Frontal cortex (tissue), 3 donors: ENCODE measurements at regions not wholly inside any gene's neighbourhood (a gene's known extent, or its start where the extent isn't known, plus 50 kb on each side); places are given as distances from the start of the nearest gene placed in this dataset.

Experiments used
- DNase-seq, 2 donors: peaks; one replicate each; pipeline ENCODE4 v3.0.0; 2012; ENCODE audit warnings: low spot score in 2 of 2
- FAIRE-seq: peaks from 2 replicates; lab custom pipeline; 2012; peaks lifted over from hg19 to GRCh38; lab: Jason Lieb, UNC
- donor health status: control.
- donor health status: control.
- donor health status: control.

DNA sequence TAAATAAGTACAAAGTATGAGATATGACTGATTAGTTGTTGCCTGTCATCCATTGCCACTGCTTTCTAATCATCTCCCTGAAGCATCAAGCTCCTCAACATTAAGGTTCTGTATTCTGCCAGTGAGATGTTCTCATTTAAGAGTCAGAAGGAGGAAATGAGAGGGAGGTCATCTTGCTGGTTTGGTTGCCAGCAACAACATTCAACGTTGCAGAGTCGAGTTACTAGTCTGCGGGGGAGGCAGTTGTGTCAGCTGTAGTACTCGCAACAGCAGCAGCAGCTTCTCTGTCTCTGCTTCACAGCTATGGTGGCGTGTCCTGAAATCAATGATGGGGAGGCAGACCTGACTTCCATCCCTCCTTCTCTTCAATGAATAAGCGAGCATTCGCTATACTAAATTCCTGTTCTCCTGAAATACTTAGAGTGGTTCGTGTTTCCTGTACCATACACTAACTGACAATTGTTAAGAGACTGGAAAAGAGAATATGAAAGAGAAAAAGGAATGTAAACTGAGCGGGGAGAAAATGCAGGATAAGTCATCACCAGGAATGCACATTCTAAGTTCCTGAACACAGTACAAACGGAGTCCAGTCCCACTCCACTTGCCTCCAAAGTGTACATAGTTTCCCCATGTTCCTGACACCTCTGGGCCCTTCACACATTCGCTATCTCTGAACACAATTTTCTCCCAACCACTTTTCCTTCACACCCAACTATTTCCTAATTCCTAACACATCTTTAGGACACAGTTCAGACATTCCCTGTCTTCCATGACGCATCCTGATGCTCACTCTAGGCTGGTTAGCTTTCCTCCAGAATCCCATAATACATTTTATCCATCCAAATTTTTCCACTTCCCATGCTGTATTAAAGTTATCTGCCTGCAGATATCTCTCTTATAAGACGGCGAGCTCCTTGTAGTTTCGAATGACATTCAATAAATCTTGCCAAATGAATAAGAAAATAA, 263.0 kb downstream of the KLF12 start:
- FAIRE-seq = no peak
- DNase-seq = no peak

DNA sequence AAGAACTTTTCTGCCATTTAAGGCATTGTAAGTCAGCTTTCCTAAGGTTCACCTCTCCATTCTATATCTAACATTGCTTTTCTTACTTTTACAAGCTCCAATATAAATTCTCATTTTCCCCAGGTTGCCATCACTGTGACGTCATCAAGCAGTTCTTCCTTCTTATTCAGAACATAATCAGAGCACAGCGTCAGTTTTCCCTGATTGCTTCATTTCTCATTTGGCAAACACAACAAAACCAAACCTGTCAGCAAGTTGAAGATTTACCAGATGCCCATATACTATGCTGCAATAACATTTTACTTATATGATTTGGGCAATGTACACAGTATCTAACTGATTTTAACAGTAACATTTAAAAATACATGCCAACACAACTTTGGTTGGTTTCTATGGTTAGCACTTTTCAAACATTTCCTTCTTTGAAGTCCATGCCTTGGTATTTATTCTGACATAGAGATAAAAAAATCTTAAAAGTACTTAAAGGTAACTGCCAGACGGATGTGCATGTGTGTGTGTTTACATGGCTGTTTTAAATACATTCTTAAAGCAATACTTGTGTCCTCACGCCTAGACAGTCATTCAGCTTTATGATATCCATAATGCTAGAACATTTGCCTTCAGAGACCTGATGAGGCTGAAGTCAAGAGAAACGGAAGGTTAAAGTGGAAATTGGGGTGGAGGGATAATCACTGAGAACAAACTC, 264.0 kb downstream of the KLF12 start:
- FAIRE-seq (no peak), DNase-seq (no peak)

DNA sequence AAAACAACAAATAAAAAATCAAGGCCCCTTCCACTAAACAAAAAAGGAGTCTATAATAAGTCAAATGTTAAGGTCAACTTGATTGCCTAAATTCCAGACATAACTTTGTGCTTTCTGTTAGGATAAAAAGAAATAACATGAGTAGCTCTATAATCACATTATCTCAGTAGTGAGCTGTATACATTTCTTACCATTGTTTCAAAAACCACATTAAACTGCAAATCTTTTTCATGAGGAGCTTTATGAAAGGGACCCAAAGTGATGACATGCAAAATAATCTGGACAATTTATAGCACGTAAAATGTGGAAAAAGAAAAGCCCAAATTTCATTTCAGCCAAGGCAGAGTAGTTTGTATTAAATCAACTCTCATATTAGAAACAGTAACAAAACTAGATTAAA, 269.2 kb downstream of the KLF12 start:
- no peak for DNase-seq
- no peak for FAIRE-seq

- FAIRE-seq (no peak), DNase-seq (no peak)
Measured at GRCh38 chr13:73861136-73861535, 273.1 kb downstream of the KLF12 start.

DNA sequence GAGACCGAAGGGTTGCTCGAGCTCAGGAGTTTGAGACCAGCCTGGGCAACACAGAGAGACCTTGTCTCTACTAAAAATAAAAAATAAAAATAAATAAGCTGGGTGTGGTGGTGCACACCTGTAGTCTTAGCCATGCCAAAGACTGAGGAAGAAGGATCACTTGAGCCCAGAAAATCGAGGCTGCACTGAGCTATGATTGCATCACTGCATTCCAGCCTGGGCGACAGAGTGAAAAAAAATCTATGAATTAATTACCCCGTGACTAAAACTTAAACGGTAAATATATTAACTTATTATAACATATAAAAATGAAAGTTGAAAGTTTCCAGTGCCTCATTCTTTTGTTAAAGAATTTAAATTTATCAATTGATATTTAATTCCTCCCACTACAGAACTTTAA, 273.7 kb downstream of the KLF12 start:
- no peak for DNase-seq
- FAIRE-seq = no peak

DNA sequence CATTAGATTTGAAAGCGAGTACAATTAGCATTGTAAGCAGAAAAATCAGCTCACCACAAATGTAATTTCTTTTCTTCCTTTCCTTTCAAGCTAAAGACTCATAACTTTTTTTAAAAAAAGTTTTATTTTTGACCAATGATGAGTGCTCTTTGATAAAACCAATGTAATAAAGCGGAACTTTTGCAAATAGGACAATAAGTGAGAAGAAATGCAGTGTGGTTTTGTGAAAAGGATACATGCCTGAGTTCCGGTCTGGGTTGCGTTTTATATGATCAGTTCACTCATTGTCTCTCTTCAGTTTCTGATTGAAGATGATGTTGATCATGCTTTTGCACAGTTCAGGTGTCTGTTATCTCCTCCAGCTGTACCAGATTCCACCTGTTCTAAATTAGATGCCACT, 274.4 kb downstream of the KLF12 start:
- DNase-seq (no peak), FAIRE-seq (no peak)

- FAIRE-seq (no peak), DNase-seq (no peak)
Measured at GRCh38 chr13:73857106-73857505, 277.1 kb downstream of the KLF12 start.

DNA sequence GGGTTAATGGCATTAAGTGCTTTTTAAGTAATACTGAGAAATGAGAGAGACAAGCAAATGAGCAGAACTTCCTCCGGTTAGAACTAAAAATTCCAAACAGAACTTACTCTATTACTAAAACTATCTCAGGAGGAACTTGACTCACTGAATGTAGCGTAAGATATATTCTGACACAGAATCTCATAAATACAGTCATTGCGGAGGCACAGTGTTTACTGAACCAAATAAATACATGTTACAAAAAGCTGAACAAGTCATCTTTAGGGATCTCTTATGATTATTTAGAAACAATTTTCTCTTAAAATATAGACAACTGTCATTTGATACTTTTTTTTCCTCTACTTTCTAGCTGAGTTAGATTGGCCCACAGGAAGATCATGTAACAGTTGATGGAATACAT, 283.1 kb downstream of the KLF12 start:
- DNase-seq (no peak), FAIRE-seq (no peak)

DNA sequence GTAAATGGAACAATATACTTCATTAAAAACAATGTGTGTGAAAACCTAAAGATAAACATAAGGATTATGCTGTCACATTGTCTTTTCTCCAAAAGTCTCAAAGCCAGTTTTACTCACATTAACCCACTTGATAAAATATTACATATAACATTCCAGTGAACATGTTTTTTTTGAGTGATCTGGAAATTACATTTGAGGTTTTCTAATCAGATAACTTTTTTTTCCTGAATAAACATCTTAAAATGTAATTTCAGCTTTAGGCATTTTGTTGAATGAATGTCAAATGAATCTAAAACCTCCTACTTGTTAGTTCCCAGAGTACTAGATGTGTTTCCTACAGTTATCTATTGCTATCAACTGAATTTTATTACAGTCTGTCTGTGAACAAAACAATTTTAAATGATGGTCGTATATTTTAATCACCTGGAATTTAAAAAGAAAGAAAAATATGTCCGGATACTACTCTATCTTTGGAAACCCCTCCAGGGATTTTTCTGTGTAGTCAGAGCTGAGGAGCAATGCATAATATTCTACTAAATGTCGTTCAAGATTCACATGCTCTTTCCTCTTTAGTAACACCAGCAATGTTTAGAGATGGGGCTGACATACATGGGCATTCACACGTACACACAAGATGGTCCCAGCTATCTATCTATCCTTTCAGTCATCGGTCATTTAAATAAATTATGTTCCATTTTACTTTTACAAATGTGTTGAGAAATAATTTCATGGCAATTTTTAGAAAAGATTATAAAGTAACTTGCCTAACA, 283.9 kb downstream of the KLF12 start:
- no peak for DNase-seq
- no peak for FAIRE-seq

GRCh38 chr13:73849292-73849691, 284.9 kb downstream of the KLF12 start:
- FAIRE-seq = no peak
- no peak for DNase-seq

DNA sequence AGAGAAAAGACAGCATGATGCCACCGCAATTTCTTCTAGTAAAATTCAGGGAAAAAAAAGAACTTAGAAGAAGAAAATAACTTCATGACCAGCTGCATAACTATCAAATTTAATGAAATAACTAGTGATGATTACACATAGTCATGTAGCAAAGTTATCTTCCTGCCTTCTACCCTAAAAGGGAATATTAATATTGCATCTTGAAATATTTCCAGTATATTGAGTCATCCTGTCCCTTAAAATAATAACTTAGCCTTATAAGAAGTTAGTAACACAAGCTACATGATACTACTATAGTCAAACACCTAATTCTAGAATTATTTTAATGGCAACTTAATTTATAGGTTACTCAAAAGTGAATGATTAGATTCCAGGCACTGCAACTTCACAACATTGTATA, 289.2 kb downstream of the KLF12 start:
- no peak for FAIRE-seq

GRCh38 chr13:73842626-73843025, 291.6 kb downstream of the KLF12 start:
- DNase-seq = no peak
- FAIRE-seq = no peak

More for the DNA sequence above, 289.2 kb downstream of the KLF12 start:
- no peak for DNase-seq

DNA sequence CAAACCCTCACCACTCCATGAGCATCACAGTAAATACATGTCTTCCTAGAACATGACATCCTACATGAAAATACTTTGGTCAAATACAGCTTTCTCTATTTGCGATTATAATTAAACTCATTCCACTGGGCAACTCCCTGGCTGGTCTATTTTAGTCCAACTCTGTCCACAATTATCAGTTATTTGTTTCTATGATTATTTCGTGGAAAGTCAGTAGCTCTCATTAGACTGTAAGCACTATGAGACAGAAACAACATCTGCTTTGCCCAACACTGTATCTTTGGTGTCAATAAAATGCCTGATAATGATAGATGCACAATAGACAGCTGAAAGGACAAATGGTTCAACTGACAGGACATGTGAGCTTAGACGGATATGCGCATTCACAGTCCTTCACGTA, 292.0 kb downstream of the KLF12 start:
- FAIRE-seq = no peak
- no peak for DNase-seq

DNA sequence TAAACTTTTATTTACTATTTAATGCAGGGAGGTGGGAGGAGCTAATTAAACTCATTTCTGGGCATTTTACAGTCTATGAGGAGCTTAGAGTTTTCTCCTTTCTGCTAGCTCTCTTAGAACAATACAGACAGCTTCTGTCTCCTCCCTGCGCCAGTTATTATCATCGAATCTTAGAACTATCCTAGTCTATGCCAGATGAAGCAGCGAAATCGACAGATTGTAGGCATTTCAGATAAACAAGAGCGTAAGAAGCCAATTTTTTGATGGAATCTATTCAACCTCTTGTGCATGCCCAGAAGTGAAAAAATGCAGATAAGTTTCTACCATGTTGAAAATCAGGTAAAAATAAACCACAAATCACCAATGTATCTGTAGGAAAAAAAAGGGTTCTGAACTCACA, 297.1 kb downstream of the KLF12 start:
- no peak for FAIRE-seq
- no peak for DNase-seq

- FAIRE-seq (peak; percentile 52), DNase-seq (peak in 1 of 2 donors; percentile 2)
Measured at GRCh38 chr13:73835138-73835721, 299.0 kb downstream of the KLF12 start.

DNA sequence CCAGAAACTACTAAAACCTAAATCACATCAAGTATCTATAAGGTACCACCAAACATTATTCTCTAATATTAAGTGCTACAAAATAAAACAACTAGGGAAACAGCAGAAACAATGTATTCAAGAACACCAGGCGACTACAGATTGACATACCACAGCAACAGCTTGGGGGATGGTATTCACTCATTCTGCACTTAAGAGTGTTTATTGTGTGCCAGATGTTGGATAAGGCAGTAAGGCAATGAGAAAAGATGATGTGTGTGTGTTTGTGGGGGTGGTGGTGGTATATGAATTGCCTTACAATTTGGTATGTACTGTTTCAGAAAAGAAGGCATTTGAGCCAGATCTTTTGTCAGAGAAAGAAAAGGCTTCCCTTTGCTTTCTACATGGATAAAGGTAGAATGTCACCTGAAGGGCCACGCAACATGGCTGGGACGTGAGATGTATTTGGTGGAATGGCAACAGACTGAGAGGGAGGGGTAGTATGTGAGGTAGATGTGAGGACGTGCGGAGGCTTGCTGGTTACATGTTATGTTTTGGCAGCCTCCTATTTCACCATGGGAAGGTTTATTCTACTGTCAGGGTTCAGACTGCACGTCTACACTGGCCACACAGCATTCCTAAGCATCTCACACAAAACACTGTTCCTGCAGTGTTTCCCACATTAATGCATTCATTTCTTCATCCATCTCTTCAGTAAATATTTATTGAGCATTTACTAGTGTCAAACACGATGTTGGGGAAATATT, 300.7 kb downstream of the KLF12 start:
- DNase-seq (no peak), FAIRE-seq (no peak)

DNA sequence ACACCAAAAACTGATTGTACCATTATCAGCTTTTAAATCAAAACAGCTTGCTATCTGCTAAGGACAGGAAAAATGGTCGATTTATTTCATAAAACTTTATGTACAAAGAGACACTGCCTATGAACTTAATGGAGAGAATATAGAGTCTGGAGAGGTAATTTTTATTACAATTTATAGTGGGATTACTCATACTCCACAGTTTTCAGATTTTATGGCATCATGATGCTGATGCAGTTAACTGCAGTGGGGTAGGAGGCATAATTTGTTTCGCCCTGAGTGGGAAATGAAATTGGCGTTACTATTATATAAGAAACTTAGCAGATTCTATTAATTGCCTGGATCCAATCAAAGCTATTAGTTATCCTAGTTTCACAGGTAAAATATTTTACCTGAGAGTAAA, 301.4 kb downstream of the KLF12 start:
- FAIRE-seq = no peak
- DNase-seq = no peak

DNA sequence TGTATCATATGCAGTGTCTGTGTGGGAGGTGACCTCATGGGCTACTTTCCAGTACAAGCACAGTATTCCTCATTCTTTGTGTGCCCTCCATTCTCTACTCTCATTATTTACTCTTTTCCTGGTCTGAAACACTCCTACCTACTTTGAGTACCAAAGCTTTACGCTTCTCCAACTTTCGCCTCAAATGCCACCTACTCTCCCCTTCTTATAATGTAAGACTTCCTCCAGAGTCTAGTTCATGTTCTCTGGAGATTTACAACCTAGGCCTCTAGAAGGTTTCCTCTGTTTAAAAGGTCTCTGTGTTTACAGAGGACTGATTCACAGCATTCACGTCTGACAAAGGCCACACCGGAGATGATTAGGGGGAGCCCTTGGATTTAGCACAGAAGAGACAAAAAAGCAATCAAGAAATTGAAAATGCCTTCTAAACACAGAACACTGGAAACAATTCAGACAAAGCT, 302.0 kb downstream of the KLF12 start:
- FAIRE-seq (no peak), DNase-seq (no peak)

GRCh38 chr13:73829416-73829815, 304.8 kb downstream of the KLF12 start:
- no peak for FAIRE-seq
- no peak for DNase-seq
